Panc1 (cell line): ENCODE measurements at regions not wholly inside any gene's neighbourhood (a gene's known extent, or its start where the extent isn't known, plus 50 kb on each side); places are given as distances from the start of the nearest gene placed in this dataset.

ENCODE experiments used
- ATAC-seq: fragments of 200-7000 bp; cut with Tn5 transposase; 2 replicates; pipeline ENCODE4 v1.9.1; 2020; ENCODE audit warnings: mild to moderate bottlenecking, moderate library complexity
- BruUV-seq: library from RNA; stranded (reverse); fragments of 400-500 nt; replicated peaks from 2 replicates; lab custom pipeline; 2021; lab: Mats Ljungman, UMichigan
- CTCF ChIA-PET: fragments of 300-600 bp; sonication (Branson Sonifier 250); formaldehyde crosslinking; loops from one replicate; lab custom pipeline; 2022; ENCODE audit warnings: antibody characterized with exemption; lab: Charles Lee
- POLR2A ChIA-PET: fragments of 300-600 bp; sonication (Branson Sonifier 250); formaldehyde crosslinking; loops from one replicate; lab custom pipeline; 2022; ENCODE audit warnings: antibody characterized with exemption; lab: Charles Lee
- DNase-seq: peaks from one replicate; pipeline ENCODE4 v3.0.0-alpha.2; 2010; ENCODE audit warnings: low read depth, low spot score
- H3K27ac ChIP-seq: 2 replicates; pipeline ENCODE4 v1.5.1; 2011; ENCODE audit warnings: mild to moderate bottlenecking, low read length, inconsistent platforms
- H3K27me3 ChIP-seq: fragments of 200-500 bp; sonication (Bioruptor generic); 2 replicates; pipeline ENCODE4 v1.6.0; 2014; ENCODE audit warnings: low read length, inconsistent platforms; ENCODE audit not compliant: control insufficient read depth, insufficient read depth
- H3K36me3 ChIP-seq: fragments of 200-500 bp; sonication (Bioruptor generic); 2 replicates; pipeline ENCODE4 v1.5.1; 2014; ENCODE audit warnings: inconsistent platforms, mild to moderate bottlenecking, low read length, moderate library complexity; ENCODE audit not compliant: control insufficient read depth, insufficient read depth
- H3K4me1 ChIP-seq: 2 replicates; pipeline ENCODE4 v1.5.1; 2011; ENCODE audit warnings: inconsistent platforms, mild to moderate bottlenecking, low read length, moderate library complexity; ENCODE audit not compliant: control insufficient read depth, insufficient read depth
- H3K4me3 ChIP-seq, 2 experiments: 2 replicates each; pipeline ENCODE4 v1.5.1; 2011 to 2012; ENCODE audit warnings: low read depth in 2 of 2, low read length in 2 of 2, mild to moderate bottlenecking in 2 of 2, inconsistent platforms in 1 of 2, moderate library complexity in 1 of 2
- H3K9me3 ChIP-seq: fragments of 200-500 bp; sonication (Bioruptor generic); 2 replicates; pipeline ENCODE4 v1.5.1; 2014; ENCODE audit warnings: low read depth, mild to moderate bottlenecking, inconsistent platforms, low read length, moderate library complexity; ENCODE audit not compliant: control insufficient read depth, insufficient read depth
- CTCF ChIP-seq: fragments of 450-650 bp; IDR thresholded peaks from 2 replicates; pipeline ENCODE4 v1.5.1; 2017; ENCODE audit warnings: mild to moderate bottlenecking
- POLR2AphosphoS5 ChIP-seq: IDR thresholded peaks from 2 replicates; pipeline ENCODE4 v1.6.1; 2012; ENCODE audit warnings: mild to moderate bottlenecking, low read depth, low read length, moderate library complexity
- REST ChIP-seq, 2 experiments: IDR thresholded peaks; 2 replicates each; pipeline ENCODE4 v1.6.1; 2011 to 2012; ENCODE audit warnings: low read depth in 2 of 2, control low read depth in 1 of 2, low read length in 1 of 2, mild to moderate bottlenecking in 1 of 2, moderate library complexity in 1 of 2; ENCODE audit not compliant: insufficient read depth in 1 of 2
- SIN3A ChIP-seq: IDR thresholded peaks from 2 replicates; pipeline ENCODE4 v1.6.1; 2012; ENCODE audit warnings: low read depth, mild to moderate bottlenecking, low read length, moderate library complexity, borderline replicate concordance; ENCODE audit not compliant: insufficient read depth
- TCF7L2 ChIP-seq: IDR thresholded peaks from 2 replicates; pipeline ENCODE4 v1.6.1; 2011; ENCODE audit warnings: mild to moderate bottlenecking, low read depth, low read length, inconsistent platforms
- in situ Hi-C: cut with HindIII; loops from 2 replicates; pipeline ENCODE4 v1.10.0; 2016; ENCODE audit warnings: low sequenced_read_pairs, low pct_unique_long_range_greater_than_20kb
- intact Hi-C: fragments of 100-400 bp; cut with micrococcal nuclease; formaldehyde crosslinking; loops from one replicate; pipeline ENCODE4 v1.10.0; 2022; ENCODE audit not compliant: unreplicated experiment

- in situ Hi-C loops (no loop called here), intact Hi-C loops (no loop called here)
- DNase-seq = no peak
- TF ChIP-seq POLR2AphosphoS5 (no peak), SIN3A (no peak), TCF7L2 (no peak), CTCF (no peak), REST (IDR thresholded peaks at IDR 0.05; ENCODE audit: insufficient read depth in 1 of 2, low read depth in 2 of 2, low read length in 1 of 2) (no peak)
- BruUV-seq = no TSS peak
- H3K27me3 ChIP-seq = peaks cover 22% of the 10 kb centered on the region; the same call in 1 of the 2 replicates
- H3K27ac ChIP-seq = no peak overlapping the region
- no peak overlapping the region for H3K4me3 ChIP-seq
- ATAC-seq = no peak
- POLR2A ChIA-PET = no interaction called here
- no peaks in the 10 kb centered on the region for H3K9me3 ChIP-seq
- H3K36me3 ChIP-seq = no peaks in the 10 kb centered on the region
- no peaks in the 10 kb centered on the region for H3K4me1 ChIP-seq
- CTCF ChIA-PET = no interaction called here
Observed at GRCh38 chr1:86285796-86286195, 110.3 kb downstream of the ODF2L start.

GRCh38 chr1:86282611-86283010, 113.5 kb downstream of the ODF2L start:
- in situ Hi-C loops (no loop called here), intact Hi-C loops (no loop called here)
- Histone ChIP-seq H3K4me3 (no peak overlapping the region), H3K36me3 (no peaks in the 10 kb centered on the region), H3K27me3 (peaks cover 23% of the 10 kb centered on the region), H3K9me3 (no peaks in the 10 kb centered on the region), H3K27ac (no peak overlapping the region), H3K4me1 (no peaks in the 10 kb centered on the region)
- ChIA-PET CTCF (no interaction called here), POLR2A (no interaction called here)
- no peak for ATAC-seq
- no TSS peak for BruUV-seq
- no peak for DNase-seq
- TF ChIP-seq CTCF (no peak), REST (IDR thresholded peaks at IDR 0.05; ENCODE audit: insufficient read depth in 1 of 2, low read depth in 2 of 2, low read length in 1 of 2) (no peak), SIN3A (no peak), TCF7L2 (no peak), POLR2AphosphoS5 (no peak)
